H1 (cell line): ENCODE measurements at regions not wholly inside any gene's neighbourhood (a gene's known extent, or its start where the extent isn't known, plus 50 kb on each side); places are given as distances from the start of the nearest gene placed in this dataset.

ENCODE experiments used
- EZH2 ChIP-seq: fragments of 200-600 bp; sonication (generic); IDR thresholded peaks from 2 replicates; pipeline ENCODE4 v1.7.1; 2012; ENCODE audit warnings: low read depth, mild to moderate bottlenecking, moderate library complexity, low read length, inconsistent platforms; ENCODE audit not compliant: severe bottlenecking
- MAFK ChIP-seq: IDR thresholded peaks from 2 replicates; pipeline ENCODE4 v1.6.1; 2012; ENCODE audit warnings: low read depth, mild to moderate bottlenecking, improper control_type of control experiment, low read length
- POLR2A ChIP-seq, 2 experiments: IDR thresholded peaks; 1 replicate in 1 of 2; 2 replicates in 1 of 2; pipeline ENCODE4 v1.6.1; 2011; ENCODE audit warnings: low read depth in 2 of 2, low read length in 2 of 2, mild to moderate bottlenecking in 2 of 2; ENCODE audit errors: control extremely low read depth in 1 of 2
- POLR2AphosphoS5 ChIP-seq: IDR thresholded peaks from 2 replicates; pipeline ENCODE4 v1.6.1; 2011; ENCODE audit warnings: low read depth, low read length
- RAD21 ChIP-seq, 2 experiments: IDR thresholded peaks in 1 of 2; conservative IDR thresholded peaks in 1 of 2; 2 replicates each; pipeline ENCODE4 v1.6.1; 2011; ENCODE audit warnings: low read depth in 2 of 2, low read length in 2 of 2, improper control_type of control experiment in 1 of 2, inconsistent platforms in 1 of 2, mild to moderate bottlenecking in 1 of 2, moderate library complexity in 1 of 2
- TBP ChIP-seq: IDR thresholded peaks from 2 replicates; pipeline ENCODE4 v1.6.1; 2011; ENCODE audit warnings: low read depth, low read length, improper control_type of control experiment
- TF ChIP-seq, protein P1 (sequence below), 3 experiments: IDR thresholded peaks; 1 replicate in 2 of 3; 2 replicates in 1 of 3; pipeline versions ENCODE4 v1.5.1 to v1.6.1; 2011; ENCODE audit warnings: low read length in 3 of 3, mild to moderate bottlenecking in 3 of 3, inconsistent platforms in 2 of 3, low read depth in 1 of 3, moderate library complexity in 1 of 3; ENCODE audit not compliant: insufficient read depth in 1 of 3; ENCODE audit errors: control extremely low read depth in 1 of 3
- TF ChIP-seq, protein P2 (sequence below): IDR thresholded peaks from 2 replicates; pipeline ENCODE4 v1.6.1; 2011; ENCODE audit warnings: low read length, improper control_type of control experiment
- TF ChIP-seq, protein P3 (sequence below): IDR thresholded peaks from 2 replicates; pipeline ENCODE4 v1.6.1; 2012; ENCODE audit warnings: low read length, inconsistent platforms

DNA sequence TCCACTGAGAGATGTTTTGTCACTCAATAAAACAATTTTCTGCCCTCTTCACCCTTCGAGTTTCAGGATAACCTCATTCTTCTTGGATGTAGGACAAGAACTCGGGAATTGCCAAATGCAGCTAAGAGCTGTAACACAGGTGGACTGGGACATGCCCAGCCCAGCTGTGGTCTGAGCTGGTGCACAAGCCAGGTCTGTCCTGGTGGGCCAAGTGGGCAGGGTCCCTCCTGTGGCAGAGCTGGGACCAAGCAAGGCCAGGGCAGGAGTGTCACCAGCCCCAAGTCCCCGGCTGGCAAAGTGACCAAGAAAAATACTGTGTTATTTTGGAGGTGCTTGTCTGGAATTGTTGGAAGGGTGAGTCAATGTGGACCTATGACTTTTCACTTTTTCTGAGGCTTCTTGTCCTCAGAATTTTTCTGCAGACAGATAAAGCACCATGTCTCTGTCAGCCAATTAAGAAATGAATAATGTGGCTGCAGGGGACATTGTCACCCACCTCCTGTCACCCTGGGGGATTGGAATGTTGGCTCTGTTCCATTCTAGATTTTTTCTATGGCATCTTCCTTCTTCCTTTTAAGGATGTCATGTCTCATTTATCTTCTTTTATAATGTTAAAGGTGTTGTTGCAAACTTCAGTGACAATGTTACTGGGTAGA is 645.2 kb upstream of the EPHA6 start:
- TF ChIP-seq, protein P1, sequence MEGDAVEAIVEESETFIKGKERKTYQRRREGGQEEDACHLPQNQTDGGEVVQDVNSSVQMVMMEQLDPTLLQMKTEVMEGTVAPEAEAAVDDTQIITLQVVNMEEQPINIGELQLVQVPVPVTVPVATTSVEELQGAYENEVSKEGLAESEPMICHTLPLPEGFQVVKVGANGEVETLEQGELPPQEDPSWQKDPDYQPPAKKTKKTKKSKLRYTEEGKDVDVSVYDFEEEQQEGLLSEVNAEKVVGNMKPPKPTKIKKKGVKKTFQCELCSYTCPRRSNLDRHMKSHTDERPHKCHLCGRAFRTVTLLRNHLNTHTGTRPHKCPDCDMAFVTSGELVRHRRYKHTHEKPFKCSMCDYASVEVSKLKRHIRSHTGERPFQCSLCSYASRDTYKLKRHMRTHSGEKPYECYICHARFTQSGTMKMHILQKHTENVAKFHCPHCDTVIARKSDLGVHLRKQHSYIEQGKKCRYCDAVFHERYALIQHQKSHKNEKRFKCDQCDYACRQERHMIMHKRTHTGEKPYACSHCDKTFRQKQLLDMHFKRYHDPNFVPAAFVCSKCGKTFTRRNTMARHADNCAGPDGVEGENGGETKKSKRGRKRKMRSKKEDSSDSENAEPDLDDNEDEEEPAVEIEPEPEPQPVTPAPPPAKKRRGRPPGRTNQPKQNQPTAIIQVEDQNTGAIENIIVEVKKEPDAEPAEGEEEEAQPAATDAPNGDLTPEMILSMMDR (IDR thresholded peaks at IDR 0.05; ENCODE audit: control extremely low read depth in 1 of 3, insufficient read depth in 1 of 3, low read depth in 1 of 3, low read length in 3 of 3) = no peak
- no peak for TF ChIP-seq MAFK
- TF ChIP-seq RAD21 (IDR thresholded peaks at IDR 0.05 in 1 of 2, conservative IDR thresholded peaks at IDR 0.05 in 1 of 2; ENCODE audit: low read depth in 2 of 2, low read length in 2 of 2) = no peak
- TF ChIP-seq TBP = no peak
- TF ChIP-seq POLR2A (IDR thresholded peaks at IDR 0.05; ENCODE audit: control extremely low read depth in 1 of 2, low read depth in 2 of 2, low read length in 2 of 2) = no peak
- TF ChIP-seq, protein P2, sequence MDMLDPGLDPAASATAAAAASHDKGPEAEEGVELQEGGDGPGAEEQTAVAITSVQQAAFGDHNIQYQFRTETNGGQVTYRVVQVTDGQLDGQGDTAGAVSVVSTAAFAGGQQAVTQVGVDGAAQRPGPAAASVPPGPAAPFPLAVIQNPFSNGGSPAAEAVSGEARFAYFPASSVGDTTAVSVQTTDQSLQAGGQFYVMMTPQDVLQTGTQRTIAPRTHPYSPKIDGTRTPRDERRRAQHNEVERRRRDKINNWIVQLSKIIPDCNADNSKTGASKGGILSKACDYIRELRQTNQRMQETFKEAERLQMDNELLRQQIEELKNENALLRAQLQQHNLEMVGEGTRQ = no peak
- TF ChIP-seq, protein P3, sequence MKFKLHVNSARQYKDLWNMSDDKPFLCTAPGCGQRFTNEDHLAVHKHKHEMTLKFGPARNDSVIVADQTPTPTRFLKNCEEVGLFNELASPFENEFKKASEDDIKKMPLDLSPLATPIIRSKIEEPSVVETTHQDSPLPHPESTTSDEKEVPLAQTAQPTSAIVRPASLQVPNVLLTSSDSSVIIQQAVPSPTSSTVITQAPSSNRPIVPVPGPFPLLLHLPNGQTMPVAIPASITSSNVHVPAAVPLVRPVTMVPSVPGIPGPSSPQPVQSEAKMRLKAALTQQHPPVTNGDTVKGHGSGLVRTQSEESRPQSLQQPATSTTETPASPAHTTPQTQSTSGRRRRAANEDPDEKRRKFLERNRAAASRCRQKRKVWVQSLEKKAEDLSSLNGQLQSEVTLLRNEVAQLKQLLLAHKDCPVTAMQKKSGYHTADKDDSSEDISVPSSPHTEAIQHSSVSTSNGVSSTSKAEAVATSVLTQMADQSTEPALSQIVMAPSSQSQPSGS = no peak
- no peak for TF ChIP-seq POLR2AphosphoS5
- no peak for TF ChIP-seq EZH2
